OCI-LY3 (cell line): ENCODE measurements at regions not wholly inside any gene's neighbourhood (a gene's known extent, or its start where the extent isn't known, plus 50 kb on each side); places are given as distances from the start of the nearest gene placed in this dataset.

Experiments
- H2AFZ ChIP-seq: fragments of 200-600, 300-600 bp; shearing (Covaris generic); 2 replicates; pipeline ENCODE4 v1.6.0; 2014; ENCODE audit warnings: antibody characterized with exemption, low read depth, low read length
- H3K27ac ChIP-seq: fragments of 200-600, 300-600 bp; sonication (generic); 2 replicates; pipeline ENCODE4 v1.5.1; 2014; ENCODE audit warnings: mild to moderate bottlenecking, low read length, moderate library complexity, mixed read lengths
- H3K27me3 ChIP-seq: fragments of 200-600, 300-600 bp; sonication (generic); 2 replicates; pipeline ENCODE4 v1.6.1; 2014; ENCODE audit warnings: low read depth, low read length, mixed read lengths
- H3K36me3 ChIP-seq: fragments of 200-600, 300-600 bp; sonication (generic); replicated peaks from 2 replicates; pipeline ENCODE3; 2014; ENCODE audit warnings: low read depth, low read length, mixed read lengths
- H3K4me1 ChIP-seq: fragments of 300-600, 200-600 bp; sonication (generic); 2 replicates; pipeline ENCODE4 v1.6.1; 2014; ENCODE audit warnings: low read length, mixed read lengths
- H3K4me2 ChIP-seq: fragments of 200-600, 300-600 bp; sonication (generic); 2 replicates; pipeline ENCODE4 v1.6.1; 2014; ENCODE audit warnings: low read length, mixed read lengths
- H3K4me3 ChIP-seq: fragments of 300-600, 200-600 bp; sonication (generic); 2 replicates; pipeline ENCODE4 v1.5.1; 2014; ENCODE audit warnings: antibody characterized with exemption, mild to moderate bottlenecking, low read length, moderate library complexity
- H3K79me2 ChIP-seq: fragments of 300-600, 200-600 bp; shearing (Covaris generic); 2 replicates; pipeline ENCODE4 v1.6.1; 2014; ENCODE audit warnings: mild to moderate bottlenecking, low read length, mixed read lengths
- H3K9ac ChIP-seq: fragments of 300-600, 200-600 bp; shearing (Covaris generic); 2 replicates; pipeline ENCODE4 v1.6.0; 2014; ENCODE audit warnings: mild to moderate bottlenecking, low read length, moderate library complexity
- H3K9me3 ChIP-seq: fragments of 200-600, 300-600 bp; shearing (Covaris generic); 2 replicates; pipeline ENCODE4 v1.6.1; 2014; ENCODE audit warnings: low read length, mixed read lengths; ENCODE audit not compliant: insufficient read depth
- H4K20me1 ChIP-seq: fragments of 200-600, 300-600 bp; sonication (generic); 2 replicates; pipeline ENCODE4 v1.6.1; 2016; ENCODE audit warnings: low read length, mixed read lengths; ENCODE audit not compliant: insufficient read depth
- EZH2phosphoT487 ChIP-seq: fragments of 200-600 bp; shearing (Covaris generic); IDR thresholded peaks from 2 replicates; pipeline ENCODE4 v1.6.1; 2018; ENCODE audit warnings: antibody characterized with exemption, mixed run types, low read depth
- TF ChIP-seq, protein P1 (sequence below): fragments of 200-600, 300-600 bp; sonication (generic); IDR thresholded peaks from 2 replicates; pipeline ENCODE4 v1.5.1; 2014; ENCODE audit warnings: antibody characterized with exemption, low read length, low read depth

DNA sequence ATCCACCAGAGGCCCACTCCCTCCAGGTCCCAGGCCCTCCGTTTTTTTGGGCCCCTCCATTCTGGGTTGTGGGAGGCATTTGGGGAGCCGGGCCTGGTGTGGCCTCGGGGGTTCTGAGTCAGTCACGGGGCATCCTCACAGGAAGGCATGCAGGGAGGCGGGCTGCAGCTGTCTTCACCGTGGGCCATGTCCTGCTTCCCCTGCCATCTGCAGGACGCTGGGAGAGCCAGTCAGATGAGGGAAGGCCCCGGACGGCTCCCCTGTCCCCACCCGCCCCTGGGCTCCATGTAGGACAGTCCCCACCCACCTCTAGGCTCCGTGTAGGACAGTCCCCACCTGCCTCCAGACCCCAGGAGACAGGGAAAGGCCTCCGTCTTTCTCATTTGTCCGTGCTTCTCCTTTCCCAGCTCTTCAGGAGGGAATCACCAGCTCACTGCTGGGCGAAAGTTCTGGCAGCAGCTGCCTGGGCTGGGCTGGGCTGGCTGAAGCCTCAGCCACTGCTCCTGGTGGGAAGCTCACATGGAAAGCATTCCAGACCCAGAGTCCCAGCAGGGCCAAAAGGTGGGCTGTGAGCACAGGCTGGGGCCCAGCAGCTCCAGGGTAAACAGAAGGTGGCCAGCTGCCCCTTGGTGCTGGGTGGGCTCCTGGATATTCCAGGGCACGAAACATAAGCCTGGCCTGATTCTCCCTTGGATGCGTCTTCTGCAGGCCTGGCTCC is 217.8 kb downstream of the KIF26A start:
- TF ChIP-seq EZH2phosphoT487, result no peak
- TF ChIP-seq, protein P1, sequence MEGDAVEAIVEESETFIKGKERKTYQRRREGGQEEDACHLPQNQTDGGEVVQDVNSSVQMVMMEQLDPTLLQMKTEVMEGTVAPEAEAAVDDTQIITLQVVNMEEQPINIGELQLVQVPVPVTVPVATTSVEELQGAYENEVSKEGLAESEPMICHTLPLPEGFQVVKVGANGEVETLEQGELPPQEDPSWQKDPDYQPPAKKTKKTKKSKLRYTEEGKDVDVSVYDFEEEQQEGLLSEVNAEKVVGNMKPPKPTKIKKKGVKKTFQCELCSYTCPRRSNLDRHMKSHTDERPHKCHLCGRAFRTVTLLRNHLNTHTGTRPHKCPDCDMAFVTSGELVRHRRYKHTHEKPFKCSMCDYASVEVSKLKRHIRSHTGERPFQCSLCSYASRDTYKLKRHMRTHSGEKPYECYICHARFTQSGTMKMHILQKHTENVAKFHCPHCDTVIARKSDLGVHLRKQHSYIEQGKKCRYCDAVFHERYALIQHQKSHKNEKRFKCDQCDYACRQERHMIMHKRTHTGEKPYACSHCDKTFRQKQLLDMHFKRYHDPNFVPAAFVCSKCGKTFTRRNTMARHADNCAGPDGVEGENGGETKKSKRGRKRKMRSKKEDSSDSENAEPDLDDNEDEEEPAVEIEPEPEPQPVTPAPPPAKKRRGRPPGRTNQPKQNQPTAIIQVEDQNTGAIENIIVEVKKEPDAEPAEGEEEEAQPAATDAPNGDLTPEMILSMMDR, result no peak
- no peaks in the 10 kb centered on the region for H3K36me3 ChIP-seq
- no peak overlapping the region for H3K4me3 ChIP-seq
- H4K20me1 ChIP-seq, result no peaks in the 10 kb centered on the region
- no peak overlapping the region for H3K4me2 ChIP-seq
- no peaks in the 10 kb centered on the region for H3K9me3 ChIP-seq
- H2AFZ ChIP-seq, result no peak overlapping the region
- H3K9ac ChIP-seq, result no peak overlapping the region
- H3K27me3 ChIP-seq, result no peaks in the 10 kb centered on the region; the same call in 1 of the 2 replicates
- no peaks in the 10 kb centered on the region for H3K4me1 ChIP-seq
- no peaks in the 10 kb centered on the region for H3K79me2 ChIP-seq
- H3K27ac ChIP-seq, result no peak overlapping the region

DNA sequence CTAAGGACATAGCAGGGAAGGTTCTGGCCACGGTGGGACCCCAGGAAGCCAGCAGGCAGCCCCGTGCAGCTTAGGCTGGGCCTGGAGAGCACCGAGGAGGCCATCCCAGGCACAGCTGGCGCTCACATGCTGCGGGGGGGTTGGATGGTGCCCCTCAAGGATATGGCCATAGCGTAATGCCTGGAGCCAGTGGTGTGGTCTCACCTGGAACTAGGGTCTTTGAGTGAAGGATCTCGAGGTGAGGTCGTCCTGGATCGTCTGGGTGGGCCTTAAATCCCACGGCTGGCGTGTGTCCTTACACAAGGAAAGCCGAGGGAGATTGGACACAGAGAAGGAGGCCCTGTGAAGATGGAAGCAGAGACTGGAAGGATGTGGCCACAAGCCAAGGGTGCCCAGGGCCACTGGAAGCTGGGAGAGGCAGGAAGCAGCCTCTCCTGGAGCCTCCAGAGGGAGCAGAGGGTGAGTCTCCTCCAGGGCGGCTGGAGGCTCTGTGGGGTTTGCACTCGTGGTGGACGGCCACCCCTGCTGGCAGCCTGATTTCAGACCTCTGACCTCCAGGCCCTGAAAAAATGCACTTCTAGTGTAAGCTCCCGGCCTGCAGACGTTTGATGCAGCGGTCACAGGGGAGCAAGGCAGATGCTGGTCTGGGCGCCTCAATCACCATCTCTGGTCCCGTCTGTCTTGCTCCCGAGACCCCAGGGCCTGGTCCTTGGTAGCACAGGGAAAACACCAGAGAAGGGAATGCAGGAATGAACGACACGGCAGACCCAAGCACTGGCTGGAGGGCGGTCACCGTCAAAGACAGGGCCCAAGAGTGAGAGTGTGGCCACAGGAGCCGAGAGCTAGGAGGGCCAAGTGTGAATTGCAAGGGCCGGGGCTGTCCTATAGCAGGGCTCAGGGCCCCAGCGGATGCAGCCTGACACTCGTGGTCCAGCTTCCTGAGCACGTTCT is 218.6 kb downstream of the KIF26A start:
- Histone ChIP-seq H3K79me2 (no peaks in the 10 kb centered on the region), H3K9me3 (no peaks in the 10 kb centered on the region), H3K4me3 (no peak overlapping the region), H2AFZ (no peak overlapping the region), H3K27ac (no peak overlapping the region), H3K4me2 (no peak overlapping the region), H4K20me1 (no peaks in the 10 kb centered on the region), H3K36me3 (no peaks in the 10 kb centered on the region), H3K27me3 (no peaks in the 10 kb centered on the region), H3K4me1 (no peaks in the 10 kb centered on the region), H3K9ac (no peak overlapping the region)
- TF ChIP-seq, protein P1, result no peak
- TF ChIP-seq EZH2phosphoT487, result no peak

DNA sequence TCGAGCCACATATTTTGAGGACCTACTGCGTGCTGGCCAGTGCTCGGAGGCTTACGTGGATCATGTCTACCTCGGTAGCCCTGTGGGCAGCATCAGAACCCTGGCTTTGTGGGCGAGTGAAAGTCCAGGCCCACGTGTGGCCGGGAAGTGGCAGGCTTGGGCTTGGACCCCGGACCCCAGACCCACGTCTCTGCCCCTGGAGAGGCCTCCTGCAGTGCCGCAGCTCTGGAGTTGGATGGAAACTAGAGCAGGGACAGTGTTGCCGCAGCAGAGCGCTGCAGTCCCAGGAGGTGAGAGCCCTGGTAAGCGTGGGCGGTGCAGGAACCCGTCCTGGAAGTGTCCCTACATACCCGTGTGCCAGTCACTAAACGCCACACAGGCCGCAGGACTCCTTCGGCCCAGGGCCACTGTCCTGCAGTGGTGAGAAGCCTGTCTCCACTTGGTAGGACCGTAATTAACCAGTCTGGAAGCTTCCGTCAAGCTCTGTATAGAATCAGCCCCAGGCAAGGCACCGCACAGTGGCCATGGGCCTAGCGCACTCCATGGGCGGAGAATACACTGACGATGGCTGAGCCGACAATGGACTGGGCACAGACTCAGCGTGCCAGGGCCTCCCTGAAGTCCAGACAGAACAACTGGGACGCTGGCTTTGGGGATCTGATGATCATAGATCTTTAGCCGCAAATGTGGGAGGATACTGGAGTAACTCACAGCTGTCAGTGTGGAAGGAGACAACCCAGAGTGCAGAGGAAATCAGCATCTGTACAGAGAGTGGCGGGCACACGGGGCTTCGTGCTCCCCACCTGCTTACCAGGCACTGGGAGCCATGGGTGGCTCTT is 219.5 kb downstream of the KIF26A start:
- Histone ChIP-seq H3K79me2 (no peaks in the 10 kb centered on the region), H4K20me1 (no peaks in the 10 kb centered on the region), H2AFZ (no peak overlapping the region), H3K9ac (no peak overlapping the region), H3K4me1 (no peaks in the 10 kb centered on the region), H3K9me3 (no peaks in the 10 kb centered on the region), H3K4me2 (no peak overlapping the region), H3K36me3 (no peaks in the 10 kb centered on the region), H3K27me3 (no peaks in the 10 kb centered on the region), H3K27ac (no peak overlapping the region), H3K4me3 (no peak overlapping the region)
- TF ChIP-seq EZH2phosphoT487, result no peak
- TF ChIP-seq, protein P1, result no peak
